ENCODE measurements at regions not wholly inside any gene's neighbourhood (a gene's known extent, or its start where the extent isn't known, plus 50 kb on each side); places are given as distances from the start of the nearest gene placed in this dataset.
"Not testable (repeated sequence)": the region's sequence is repeated elsewhere in the genome, so short reads cannot be mapped to it uniquely, and the experiment has no call there.

DNA sequence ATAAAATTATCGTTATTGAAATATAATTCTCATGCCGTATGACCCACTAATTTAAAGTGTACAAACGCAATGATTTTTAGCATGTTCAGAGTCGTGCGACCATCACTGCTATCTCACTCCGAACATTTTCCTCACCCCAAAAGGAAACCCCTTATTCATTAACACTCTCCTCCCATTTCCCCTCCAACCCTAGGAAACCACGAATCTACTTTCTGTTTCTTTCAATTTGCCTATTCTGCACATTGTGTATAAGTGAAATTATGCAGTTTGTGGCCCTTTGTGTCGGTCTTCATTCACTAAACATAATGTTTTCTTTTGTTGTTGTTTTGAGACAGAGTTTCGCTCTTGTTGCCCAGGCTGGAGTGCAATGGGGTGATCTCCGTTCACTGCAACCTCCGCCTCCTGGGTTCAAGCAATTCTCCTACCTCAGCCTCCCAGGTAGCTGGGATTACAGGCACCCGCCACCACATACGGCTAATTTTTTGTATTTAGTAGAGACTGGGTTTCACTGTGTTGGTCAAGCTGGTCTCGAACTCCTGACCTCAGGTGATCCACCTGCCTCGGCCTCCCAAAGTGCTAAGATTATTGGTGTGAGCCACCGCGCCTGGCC, 99.7 kb upstream of the ZNF217 start:
- DNase-seq (ENCODE audit: low read depth) = no peak

DNA sequence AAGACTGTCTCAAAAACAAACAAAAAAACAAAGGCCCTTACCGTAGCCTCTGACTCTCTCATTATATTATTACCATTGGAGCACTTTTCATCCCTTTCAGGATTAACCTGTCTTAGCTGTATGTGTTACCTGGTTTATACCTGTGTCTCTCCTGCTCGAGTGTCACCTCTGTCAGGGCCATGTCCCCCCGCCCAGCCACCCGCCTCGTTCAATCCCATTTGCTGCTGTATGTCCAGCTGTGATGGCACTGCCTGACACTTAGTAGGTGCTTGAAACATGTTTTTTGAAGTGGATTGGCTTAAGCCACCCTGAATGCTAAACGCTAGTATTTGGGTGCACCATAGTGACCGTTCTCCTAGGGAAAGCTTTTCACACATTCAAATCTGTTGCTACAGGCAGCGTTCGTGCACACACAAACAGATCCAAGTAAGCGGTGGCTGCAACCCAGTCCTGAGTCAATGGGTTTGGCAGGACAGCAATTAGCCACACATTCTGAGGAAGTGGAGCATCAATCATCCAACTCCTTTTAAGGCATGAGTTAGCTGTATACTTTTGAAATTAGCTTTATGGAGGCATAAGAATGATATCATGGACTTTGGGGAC, 98.9 kb upstream of the ZNF217 start:
- DNase-seq (ENCODE audit: low read depth) = no peak

DNA sequence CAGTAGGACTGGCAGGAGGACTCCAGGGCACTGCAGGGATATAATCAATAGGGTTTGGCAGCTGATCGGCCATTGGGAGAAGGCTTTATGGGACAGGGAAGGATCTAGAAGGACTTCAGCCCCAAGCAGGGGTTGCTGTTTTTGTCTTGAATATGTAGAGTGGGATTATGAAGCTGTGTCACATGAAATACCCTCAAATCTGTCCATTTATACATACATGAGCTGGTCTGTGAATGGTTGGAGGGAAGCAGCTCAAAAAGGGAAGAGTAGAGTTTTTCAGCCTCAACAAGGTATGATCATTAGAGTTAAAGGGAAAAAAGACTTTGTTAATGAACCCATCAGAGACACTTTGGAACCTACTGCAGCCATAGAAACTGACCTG, 98.2 kb upstream of the ZNF217 start:
- DNase-seq (ENCODE audit: low read depth) = no peak

DNA sequence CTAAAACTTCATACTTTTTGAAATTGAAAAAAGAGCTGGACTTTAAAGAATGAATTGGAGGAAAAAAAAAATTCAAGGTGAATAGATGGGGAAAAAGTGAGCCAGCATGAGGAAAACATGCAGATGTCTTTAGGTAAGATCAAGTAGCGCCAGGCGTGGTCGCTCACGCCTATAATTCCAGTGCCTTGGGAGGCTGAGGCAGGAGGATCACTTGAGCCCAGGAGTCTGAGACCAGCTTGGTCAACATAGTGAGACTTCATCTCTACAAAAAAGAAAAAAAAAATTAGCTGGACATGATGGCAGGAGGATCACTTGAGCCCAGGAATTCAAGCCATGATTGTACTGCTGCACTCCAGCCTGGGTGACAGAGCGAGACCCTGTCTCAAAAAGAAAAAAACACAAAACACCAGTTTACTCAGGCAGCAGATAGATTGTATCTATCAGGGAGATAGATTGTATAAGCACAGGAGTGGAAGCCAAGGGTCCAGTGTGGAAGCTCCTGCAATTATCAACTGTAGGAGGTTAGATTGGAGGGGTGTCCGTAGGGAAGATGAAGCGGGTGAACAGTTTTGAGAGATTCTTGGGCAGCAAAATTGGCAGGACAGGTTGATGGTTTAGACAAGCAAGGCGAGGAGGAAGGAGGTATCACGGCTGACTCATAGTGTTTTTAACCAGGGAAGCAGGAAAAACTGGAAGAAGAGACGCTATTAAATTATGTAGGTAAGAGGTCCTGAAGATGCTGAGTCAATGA, 97.6 kb upstream of the ZNF217 start:
- DNase-seq (ENCODE audit: low read depth) = no peak

DNA sequence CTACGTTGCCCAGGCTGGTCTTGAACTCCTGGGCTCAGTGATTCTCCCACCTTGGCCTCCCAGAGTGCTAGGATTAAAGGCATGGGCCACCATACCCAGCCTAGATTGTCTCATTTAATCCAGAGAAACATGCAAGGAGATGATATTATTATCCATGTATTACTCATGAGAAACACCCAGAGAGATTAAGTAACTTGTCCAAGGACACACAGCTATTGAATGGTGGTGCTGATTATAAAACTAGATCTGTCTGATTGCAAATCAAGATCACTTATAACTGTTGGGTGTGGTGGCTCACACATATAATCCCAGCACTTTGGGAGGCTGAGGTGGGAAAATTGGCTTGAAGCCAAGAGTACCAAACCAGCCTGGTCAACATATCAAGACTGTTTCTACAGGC, 94.4 kb upstream of the ZNF217 start:
- no peak for DNase-seq (ENCODE audit: low read depth)

DNA sequence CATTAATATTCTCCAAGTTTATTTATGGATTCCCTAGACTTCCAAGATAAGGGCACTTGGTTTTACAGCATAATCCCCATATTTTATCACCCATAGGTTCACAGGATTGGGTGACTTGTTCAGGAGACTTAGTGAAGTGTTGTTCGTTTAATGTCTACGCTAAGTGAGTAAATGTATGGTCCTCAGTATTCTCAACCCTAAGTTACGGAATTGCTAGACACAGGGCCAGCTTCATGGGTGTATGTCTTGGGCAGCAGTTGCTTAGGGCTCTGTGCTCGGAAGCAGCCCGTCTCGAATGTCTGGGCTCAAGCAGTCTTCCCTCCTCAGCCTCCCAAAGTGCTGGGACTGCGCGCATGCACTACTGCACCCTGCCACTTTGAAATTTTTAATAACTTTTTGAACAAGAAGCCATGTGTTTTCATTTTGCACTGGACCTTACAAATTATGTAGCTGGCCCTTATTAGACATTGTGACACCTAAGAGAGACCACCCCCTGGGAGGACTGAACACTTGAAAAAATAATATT, 91.5 kb upstream of the ZNF217 start:
- no peak for DNase-seq (ENCODE audit: low read depth)

DNA sequence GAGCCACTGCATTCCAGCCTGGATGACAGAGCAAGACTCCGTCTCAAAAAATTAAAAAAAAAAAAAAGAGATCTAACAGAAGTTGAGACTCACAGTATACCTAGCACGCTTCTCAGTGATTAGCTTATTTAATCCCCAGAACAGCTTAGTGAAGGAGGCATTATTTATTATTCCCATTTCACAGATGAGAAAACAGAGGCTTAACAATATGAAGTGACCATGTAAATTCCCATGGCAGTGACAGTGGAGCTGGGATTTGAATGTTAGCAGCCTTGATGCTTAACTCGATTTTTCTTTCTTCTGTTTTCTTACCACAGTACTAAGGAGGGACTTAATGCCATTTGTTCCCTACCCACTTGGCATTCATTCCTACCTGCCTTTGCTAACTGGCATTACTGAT, 89.9 kb upstream of the ZNF217 start:
- DNase-seq (ENCODE audit: low read depth) = no peak

DNA sequence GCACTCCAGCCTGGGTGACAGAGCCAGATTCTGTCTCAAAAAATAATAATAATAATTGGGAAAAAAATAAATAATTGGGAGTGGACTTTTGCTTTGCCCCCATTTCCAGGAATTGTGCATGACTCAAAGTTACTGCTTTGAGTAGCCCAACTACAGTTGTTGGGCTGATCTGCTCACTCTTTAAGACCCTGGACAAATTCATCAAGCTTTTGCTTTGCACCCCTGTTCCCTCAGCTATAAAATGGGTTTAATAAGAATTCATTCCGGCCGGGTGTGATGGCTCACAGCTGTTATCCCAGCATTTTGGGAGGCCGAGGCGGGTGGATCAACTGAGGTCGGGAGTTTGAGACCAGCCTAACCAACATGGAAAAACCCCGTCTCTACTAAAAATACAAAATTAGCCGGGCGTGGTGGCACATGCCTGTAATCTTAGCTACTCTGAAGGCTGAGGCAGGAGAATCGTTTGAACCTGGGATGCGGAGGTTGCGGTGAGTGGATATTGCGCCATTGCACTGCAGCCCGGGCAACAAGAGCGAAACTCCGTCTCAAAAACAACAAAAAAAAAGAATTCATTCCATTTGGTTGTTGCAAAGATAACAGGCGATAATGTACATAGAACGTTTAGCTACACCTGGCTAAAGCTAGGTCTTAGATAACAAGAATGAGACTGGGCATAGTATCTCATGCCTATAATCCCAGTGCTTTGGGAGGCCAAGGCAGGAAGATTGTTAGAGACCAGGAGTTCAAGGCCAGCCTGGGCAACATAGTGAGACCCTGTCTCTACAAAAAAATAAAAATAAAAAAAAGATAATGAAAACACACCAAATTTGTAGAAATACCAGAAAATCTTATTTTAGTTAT, 87.9 kb upstream of the ZNF217 start:
- DNase-seq (ENCODE audit: low read depth) = no peak

DNA sequence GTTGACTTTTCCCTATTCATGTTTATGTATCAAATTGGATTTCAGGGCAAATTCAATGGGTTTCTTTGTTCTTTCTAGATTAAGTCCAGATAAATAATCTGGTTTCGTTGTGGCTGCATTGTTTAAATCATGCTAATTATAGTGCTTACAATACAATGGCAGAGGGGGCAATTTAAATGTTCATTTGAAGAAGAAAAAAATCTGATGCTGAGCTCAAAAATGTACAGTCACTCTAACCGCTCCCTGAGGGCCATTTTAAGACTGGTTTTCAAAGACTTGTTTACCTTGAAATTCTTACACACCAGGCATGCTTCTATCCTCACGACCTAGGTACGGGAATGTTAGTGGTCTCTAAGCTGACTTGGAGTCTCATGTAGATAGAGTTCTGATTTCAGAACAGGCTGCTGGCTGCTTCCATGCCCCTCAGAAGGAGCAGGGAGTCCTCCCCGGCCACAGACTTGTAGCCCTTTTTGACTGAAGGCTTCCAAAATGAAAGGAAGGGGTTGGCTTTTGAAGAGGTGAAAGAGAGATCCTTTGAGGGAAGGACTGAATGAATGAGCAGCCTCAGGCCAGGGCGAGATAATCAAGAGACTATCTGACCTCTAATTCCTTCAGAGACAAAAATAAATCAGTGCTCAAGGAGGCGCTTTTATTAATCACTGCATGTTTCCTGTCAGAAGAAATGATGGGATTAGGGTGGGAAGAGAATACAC, 86.1 kb upstream of the ZNF217 start:
- DNase-seq (ENCODE audit: low read depth) = no peak

DNA sequence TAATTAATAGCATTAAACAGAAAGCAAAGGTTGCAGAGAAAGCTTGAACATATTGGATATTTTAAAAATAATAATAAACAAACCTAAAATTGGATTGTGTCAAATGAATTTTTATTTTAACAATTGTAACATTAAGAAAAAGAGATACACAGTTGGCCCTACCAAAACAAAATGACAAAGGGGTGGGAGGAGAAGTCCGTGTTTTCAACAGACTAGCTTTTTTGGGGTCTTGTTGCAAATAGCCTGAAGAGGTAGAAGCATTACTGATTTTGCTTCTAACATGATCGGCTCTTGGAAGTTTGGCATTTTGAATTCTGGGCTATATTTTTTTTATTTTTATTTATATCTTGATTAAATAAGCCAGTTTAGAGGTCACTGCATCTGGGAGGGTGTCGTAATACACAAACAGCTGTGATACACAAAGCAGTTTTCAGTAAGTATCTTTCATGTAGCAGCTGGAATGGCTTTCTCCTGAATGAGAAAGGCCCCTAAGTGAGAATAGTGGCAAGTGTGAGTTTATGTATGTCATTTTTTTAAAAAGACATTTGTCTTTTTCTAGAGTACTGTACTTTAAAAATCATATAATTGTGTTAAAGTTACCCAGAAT, 85.5 kb upstream of the ZNF217 start:
- DNase-seq (ENCODE audit: low read depth) = no peak

DNA sequence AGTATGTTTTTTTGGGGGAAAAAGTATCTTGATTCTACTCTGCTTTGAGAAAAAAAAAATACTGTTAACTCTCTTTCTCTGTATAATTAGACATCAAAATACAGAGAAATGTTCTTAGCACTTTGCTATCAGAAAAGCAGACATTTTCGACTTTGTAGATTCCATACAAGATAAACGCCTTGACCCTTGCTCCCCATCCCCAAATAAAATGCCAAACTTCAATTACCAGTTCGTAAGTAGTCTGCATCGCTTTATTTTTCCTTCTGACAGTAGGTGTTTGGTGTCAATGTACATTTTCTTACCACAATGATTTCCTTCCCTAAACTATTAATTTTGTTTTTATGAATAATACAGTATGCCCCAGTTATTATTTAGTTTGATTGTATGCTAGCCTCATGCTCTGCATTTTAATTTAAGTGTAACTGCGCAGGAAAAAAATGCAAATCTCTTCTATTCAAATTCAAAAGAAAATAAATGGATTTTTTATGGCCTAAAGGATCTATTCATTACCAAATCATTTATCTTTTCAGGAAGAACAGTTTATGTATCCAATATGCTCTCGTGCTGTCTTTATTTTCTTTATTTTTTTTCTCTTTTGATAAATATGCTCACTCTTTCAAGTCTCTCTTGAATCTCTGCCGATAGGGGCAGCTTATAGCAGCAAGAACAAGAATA, 84.8 kb upstream of the ZNF217 start:
- DNase-seq (ENCODE audit: low read depth) = no peak

DNA sequence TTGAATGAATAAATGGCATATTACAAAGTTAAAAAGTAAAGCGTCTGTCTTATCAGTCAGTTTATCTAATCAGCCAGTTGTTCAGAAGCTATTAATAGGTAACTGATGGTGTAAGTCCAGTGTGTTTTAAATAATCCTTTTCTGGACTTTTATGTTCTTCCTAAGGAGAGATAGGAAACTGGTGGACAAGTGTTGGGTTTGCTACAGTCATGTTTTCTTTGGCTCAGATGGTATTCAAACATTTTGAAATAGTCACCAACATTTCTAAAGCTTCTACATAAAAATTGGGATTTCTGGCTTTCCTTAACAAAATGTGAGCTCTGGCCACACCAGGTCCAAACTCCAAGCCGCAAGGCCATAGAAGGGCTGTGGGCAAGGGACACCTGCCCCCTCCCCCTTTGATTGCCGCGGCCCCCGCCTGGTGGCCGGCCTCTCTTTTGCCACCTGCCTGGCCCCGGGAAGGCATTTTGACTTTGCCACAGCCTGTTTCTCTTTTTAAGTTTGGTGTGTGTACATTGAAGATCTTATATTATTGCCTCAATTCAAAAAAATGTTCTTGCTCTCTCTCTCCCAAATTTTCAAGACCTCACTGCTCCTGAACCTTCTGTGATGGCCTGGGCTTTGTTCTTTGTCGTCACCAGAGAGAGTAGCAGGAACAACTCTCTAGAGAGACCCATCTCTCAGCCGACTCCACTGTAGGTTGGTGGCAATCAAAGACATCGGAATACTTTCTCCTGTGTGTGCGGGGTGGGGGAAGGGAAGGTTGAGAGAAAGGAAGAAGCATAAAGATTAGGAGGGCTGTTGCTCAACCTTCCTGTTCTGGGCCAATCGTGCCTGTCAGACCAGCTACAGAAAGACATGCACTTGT, 84.0 kb upstream of the ZNF217 start:
- no peak for DNase-seq (ENCODE audit: low read depth)

DNA sequence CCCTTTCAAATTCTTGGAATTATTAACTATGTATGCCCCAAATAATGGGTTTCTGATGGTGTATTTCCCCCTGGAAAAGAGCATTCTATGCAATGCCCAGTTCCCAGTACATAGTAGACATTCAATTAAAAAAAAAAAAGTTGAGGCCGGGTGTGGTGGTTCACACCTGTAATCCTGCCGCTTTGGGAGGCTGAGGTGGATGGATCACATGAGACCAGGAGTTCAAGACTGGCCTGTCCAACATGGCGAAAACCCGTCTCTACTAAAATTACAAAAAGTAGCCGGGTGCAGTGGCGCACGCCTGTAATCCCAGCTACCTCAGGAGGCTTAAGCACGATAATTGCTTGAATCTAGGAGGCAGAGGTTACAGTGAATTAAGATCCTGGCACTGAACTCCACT, 83.3 kb upstream of the ZNF217 start:
- DNase-seq (ENCODE audit: low read depth) = no peak

DNA sequence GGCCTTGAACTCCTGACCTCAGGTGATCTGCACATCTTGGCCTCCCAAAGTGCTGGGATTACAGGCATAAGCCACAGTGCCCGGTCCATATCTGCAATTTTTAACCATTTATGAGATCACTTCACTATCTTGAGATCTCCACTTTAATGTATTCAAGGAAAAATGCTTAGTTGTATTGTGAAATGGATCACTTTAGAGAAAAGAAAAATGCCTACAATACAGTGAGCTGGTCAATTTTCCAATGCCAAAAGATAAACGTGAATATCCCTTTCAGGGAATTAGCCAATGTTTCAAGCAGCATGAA, 82.8 kb upstream of the ZNF217 start:
- DNase-seq (ENCODE audit: low read depth) = no peak

DNA sequence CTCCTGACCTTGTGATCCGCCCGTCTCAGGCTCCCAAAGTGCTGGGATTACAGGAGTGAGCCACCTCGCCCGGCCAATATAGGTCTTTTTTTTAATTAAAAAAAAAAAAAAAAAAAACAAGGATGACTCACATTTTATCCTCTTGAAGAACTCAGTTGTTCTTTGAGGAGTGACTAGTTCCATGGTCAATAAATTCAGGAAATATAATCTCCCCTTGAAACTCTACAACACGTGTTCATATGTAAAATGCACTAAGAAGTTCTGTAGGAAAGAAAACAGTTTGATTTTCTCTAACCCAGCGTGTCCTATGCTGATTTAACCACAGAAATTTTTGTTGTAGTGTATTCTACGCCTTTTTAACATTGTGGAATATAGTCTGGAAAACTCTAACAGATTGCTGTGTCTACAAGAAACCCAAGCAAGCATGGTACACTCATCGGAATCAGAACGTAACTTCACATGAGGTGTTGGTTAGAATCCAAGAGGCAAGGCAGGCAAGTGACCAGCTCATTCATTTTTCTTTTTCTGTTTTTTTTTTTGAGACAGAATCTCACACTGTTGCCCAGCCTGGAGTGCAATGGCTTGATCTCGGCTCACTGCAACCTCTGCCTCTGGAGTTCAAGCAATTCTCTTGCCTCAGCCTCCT, 79.0 kb upstream of the ZNF217 start:
- no peak for DNase-seq (ENCODE audit: low read depth)

DNA sequence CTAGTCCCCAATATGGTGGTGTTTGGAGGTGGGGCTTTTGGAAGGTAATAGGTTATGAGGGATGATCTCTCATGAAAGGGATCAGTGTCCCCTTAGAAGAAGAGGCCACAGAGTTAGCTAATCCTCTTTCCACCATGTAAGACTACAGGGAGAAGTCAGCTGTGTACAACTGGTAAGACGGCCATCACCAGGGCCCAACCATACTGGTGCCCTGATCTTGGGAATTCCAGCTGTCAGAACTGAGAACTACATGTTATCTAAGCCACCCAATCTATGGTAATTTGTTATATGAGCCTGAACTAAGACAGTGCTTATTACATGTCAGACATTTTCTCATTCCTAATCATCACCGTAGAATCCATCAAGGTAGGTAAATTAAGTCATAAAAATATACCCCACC, 77.7 kb upstream of the ZNF217 start:
- DNase-seq (ENCODE audit: low read depth) = no peak

DNA sequence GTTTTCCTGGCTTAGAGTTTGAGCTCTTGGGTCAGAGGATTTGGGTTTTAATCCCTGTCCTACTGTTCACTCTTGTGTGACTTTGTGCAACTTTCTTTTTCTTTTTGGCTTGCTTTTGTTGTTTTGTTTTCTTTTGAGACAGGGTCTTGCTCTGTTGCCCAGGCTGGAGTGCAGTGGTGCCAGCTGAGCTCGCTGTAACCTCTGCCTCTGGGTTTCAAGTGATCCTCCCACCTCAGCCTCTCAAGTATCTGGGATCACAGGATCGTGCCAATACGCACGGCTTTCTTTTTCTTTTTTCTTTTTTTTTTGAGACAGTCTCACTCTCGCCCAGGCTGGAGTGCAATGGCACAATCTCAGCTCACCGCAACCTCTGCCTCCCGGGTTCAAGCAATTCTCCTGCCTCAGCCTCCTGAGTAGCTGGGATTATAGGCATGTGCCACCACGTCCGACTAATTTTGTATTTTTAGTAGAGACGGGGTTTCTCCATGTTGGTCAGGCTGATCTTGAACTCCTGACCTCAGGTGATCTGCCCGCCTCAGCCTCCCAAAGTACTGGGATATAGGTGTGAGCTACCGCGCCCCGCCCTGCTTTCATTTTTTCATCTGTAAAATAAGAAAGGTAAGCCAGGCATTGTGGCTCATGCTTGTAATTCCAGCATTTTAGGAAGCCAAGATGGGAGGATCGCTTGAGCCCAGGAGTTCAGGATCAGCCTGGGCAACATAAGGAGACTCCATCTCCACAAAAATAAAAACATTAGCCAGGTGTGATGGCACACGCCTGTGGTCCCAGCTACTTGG, 76.1 kb upstream of the ZNF217 start:
- not testable (repeated sequence) for DNase-seq (ENCODE audit: low read depth)

DNA sequence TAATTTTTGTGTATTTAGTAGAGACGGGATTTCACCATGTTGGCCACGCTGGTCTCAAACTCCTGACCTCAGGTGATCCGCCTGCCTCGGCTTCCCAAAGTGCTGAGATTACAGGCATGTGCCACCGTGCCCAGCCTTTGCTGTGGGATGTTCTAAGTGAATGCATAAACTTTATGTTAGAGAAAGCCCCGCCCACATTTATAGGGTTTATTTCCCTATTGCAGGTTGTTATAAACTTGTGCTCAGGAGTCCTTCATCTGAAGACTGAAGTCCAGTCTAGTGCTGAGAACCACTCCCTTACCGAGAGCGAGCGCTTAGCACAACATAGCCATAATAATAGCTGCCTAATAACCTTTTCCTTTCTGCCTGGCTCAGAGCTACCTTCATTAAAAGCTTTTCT, 75.4 kb upstream of the ZNF217 start:
- no peak for DNase-seq (ENCODE audit: low read depth)

DNA sequence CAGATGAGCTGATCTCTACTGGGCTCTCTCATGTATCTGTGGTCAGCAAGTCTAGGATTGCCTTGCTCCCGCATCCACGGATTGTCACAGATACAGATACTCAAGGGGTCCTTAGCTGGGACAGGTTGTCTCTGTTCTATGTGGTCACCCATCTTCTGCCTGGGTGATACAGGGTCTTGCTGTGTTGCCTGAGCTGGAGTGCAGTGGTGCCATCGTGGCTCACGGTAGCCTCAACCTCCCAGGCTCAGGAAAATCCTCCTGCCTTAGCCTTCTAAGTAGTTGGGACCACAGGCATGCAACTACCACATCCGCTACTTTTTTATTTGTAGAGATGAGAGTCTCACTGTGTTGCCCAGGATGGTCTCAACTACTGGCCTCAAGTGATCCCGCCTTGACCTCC, 72.5 kb upstream of the ZNF217 start:
- DNase-seq (ENCODE audit: low read depth) = no peak

All from T-helper 22 cell (primary cell).